NCI-H774 (cell line): ENCODE measurements at regions not wholly inside any gene's neighbourhood (a gene's known extent, or its start where the extent isn't known, plus 50 kb on each side); places are given as distances from the start of the nearest gene placed in this dataset.
A peak's percentile ranks its signal among the peaks of the same experiment; 100 is the strongest.

Experiments
- DNase-seq: peaks from one replicate; lab custom pipeline; 2025; lab: John Stamatoyannopoulos, UW

GRCh38 chr7:86972072-86972471, 87.4 kb downstream of the ELAPOR2 start:
- DNase-seq: no peak

GRCh38 chr7:86970986-86971385, 88.5 kb downstream of the ELAPOR2 start:
- DNase-seq: no peak

- DNase-seq: no peak
Observed at GRCh38 chr7:86970547-86970946, 88.9 kb downstream of the ELAPOR2 start.

GRCh38 chr7:86969865-86970264, 89.6 kb downstream of the ELAPOR2 start:
- DNase-seq: no peak

GRCh38 chr7:86968618-86969017, 90.8 kb downstream of the ELAPOR2 start:
- DNase-seq: peak; percentile 11

GRCh38 chr7:86966916-86967315, 92.5 kb downstream of the ELAPOR2 start:
- DNase-seq: no peak

- no peak for DNase-seq
Observed at GRCh38 chr7:86965727-86966120, 93.7 kb downstream of the ELAPOR2 start.

- no peak for DNase-seq
Observed at GRCh38 chr7:86964973-86965726, 94.3 kb downstream of the ELAPOR2 start.

GRCh38 chr7:86963599-86964230, 95.7 kb downstream of the ELAPOR2 start:
- DNase-seq: no peak

GRCh38 chr7:86962623-86963022, 96.8 kb downstream of the ELAPOR2 start:
- DNase-seq: no peak

- DNase-seq: no peak
Observed at GRCh38 chr7:86961686-86962085, 97.8 kb downstream of the ELAPOR2 start.

GRCh38 chr7:86958380-86958779, 101.1 kb downstream of the ELAPOR2 start:
- no peak for DNase-seq

GRCh38 chr7:86956567-86956966, 102.9 kb downstream of the ELAPOR2 start:
- no peak for DNase-seq

GRCh38 chr7:86955895-86956503, 103.5 kb downstream of the ELAPOR2 start:
- no peak for DNase-seq

- no peak for DNase-seq
Observed at GRCh38 chr7:86954971-86955370, 104.5 kb downstream of the ELAPOR2 start.

- DNase-seq: no peak
Observed at GRCh38 chr7:86953653-86954336, 105.7 kb downstream of the ELAPOR2 start.

- no peak for DNase-seq
Observed at GRCh38 chr7:86953219-86953618, 106.2 kb downstream of the ELAPOR2 start.

GRCh38 chr7:86951895-86952294, 107.6 kb downstream of the ELAPOR2 start:
- DNase-seq: no peak

- DNase-seq: no peak
Observed at GRCh38 chr7:86950944-86951343, 108.5 kb downstream of the ELAPOR2 start.

GRCh38 chr7:86950360-86950759, 109.1 kb downstream of the ELAPOR2 start:
- no peak for DNase-seq

- no peak for DNase-seq
Observed at GRCh38 chr7:86949779-86950260, 109.6 kb downstream of the ELAPOR2 start.

- no peak for DNase-seq
Observed at GRCh38 chr7:86949052-86949778, 110.2 kb downstream of the ELAPOR2 start.
